Smooth muscle cell (in vitro differentiated cells): ENCODE measurements at regions not wholly inside any gene's neighbourhood (a gene's known extent, or its start where the extent isn't known, plus 50 kb on each side); places are given as distances from the start of the nearest gene placed in this dataset.

ENCODE experiments used
- DNase-seq: peaks from one replicate; lab custom pipeline; 2025; ENCODE audit not compliant: unreplicated experiment; lab: John Stamatoyannopoulos, UW
- H2AFZ ChIP-seq: fragments of 200-600 bp; sonication (generic); 2 replicates; pipeline ENCODE4 v1.6.0; 2016; ENCODE audit warnings: antibody characterized with exemption, low read depth, mild to moderate bottlenecking
- H3F3A ChIP-seq: fragments of 200-600 bp; sonication (generic); 2 replicates; pipeline ENCODE4 v1.6.0; 2017; ENCODE audit warnings: antibody characterized with exemption, low read depth
- H3K27ac ChIP-seq: fragments of 200-600 bp; sonication (generic); 2 replicates; pipeline ENCODE4 v1.5.1; 2016; ENCODE audit warnings: low read depth, mild to moderate bottlenecking
- H3K27me3 ChIP-seq: fragments of 200-600 bp; sonication (generic); 2 replicates; pipeline ENCODE4 v1.6.1; 2016; ENCODE audit warnings: low read depth, mild to moderate bottlenecking
- H3K36me3 ChIP-seq: fragments of 200-600 bp; sonication (generic); 2 replicates; pipeline ENCODE4 v1.5.1; 2016; ENCODE audit warnings: low read depth
- H3K4me1 ChIP-seq: fragments of 200-600 bp; sonication (generic); 2 replicates; pipeline ENCODE4 v1.5.1; 2016; ENCODE audit warnings: low read depth
- H3K4me2 ChIP-seq: fragments of 200-600 bp; sonication (generic); 2 replicates; pipeline ENCODE4 v1.6.0; 2016; ENCODE audit warnings: mild to moderate bottlenecking
- H3K4me3 ChIP-seq: fragments of 200-600 bp; sonication (generic); 2 replicates; pipeline ENCODE4 v1.5.1; 2016; ENCODE audit warnings: mild to moderate bottlenecking
- H3K79me2 ChIP-seq: fragments of 200-600 bp; sonication (generic); 2 replicates; pipeline ENCODE4 v1.6.0; 2016; ENCODE audit warnings: low read depth, mild to moderate bottlenecking
- H3K9ac ChIP-seq: fragments of 200-600 bp; sonication (generic); 2 replicates; pipeline ENCODE4 v1.6.0; 2016; ENCODE audit warnings: low read depth
- H3K9me3 ChIP-seq: fragments of 200-600 bp; sonication (generic); replicated peaks from 2 replicates; pipeline ENCODE4 v1.5.1; 2016; ENCODE audit warnings: low read depth
- H4K20me1 ChIP-seq: fragments of 200-600 bp; sonication (generic); 2 replicates; pipeline ENCODE4 v1.6.0; 2016; ENCODE audit warnings: low read depth
- WGBS: methylation state at CpG from one replicate; pipeline ENCODE4 v1.1.7; 2016; ENCODE audit warnings: low lambda C conversion rate; 5-methylcytosine and 5-hydroxymethylcytosine counted together
- TF ChIP-seq, protein P1 (sequence below): fragments of 200-600 bp; sonication (generic); IDR thresholded peaks from 2 replicates; pipeline ENCODE4 v1.5.1; 2017; ENCODE audit warnings: borderline replicate concordance, mild to moderate bottlenecking, antibody characterized with exemption; ENCODE audit not compliant: insufficient read depth, poor library complexity, severe bottlenecking

DNA sequence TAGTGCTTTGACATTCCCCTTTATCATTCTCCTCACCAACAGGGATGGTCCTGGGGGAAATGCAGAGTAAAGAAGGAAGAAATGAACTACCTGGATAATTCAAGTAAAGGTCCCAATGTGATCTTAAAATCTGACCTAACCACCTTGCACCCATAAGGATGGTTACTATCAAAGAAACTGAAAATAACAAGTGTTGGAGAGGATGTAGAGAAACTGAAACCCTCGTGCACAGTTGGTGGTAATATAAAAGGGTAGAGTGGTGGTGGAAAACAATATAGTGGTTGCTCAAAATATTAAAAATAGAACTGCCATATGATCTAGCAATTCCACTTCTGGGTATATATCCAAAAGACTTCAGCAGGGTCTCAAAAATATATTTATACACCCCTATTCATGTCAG, 298.6 kb upstream of the PPARGC1A start:
- Histone ChIP-seq H3K79me2 (no peaks in the 10 kb centered on the region), H3K9ac (no peak overlapping the region), H3F3A (no peaks in the 10 kb centered on the region), H4K20me1 (no peaks in the 10 kb centered on the region), H3K9me3 (no peaks in the 10 kb centered on the region), H3K4me2 (no peak overlapping the region), H2AFZ (no peak overlapping the region), H3K4me3 (no peak overlapping the region), H3K27me3 (peaks cover 6% of the 10 kb centered on the region), H3K27ac (no peak overlapping the region), H3K36me3 (no peaks in the 10 kb centered on the region), H3K4me1 (no peaks in the 10 kb centered on the region)
- 86% methylated on average over 1 of the region's 1 CpG for WGBS
- TF ChIP-seq, protein P1, sequence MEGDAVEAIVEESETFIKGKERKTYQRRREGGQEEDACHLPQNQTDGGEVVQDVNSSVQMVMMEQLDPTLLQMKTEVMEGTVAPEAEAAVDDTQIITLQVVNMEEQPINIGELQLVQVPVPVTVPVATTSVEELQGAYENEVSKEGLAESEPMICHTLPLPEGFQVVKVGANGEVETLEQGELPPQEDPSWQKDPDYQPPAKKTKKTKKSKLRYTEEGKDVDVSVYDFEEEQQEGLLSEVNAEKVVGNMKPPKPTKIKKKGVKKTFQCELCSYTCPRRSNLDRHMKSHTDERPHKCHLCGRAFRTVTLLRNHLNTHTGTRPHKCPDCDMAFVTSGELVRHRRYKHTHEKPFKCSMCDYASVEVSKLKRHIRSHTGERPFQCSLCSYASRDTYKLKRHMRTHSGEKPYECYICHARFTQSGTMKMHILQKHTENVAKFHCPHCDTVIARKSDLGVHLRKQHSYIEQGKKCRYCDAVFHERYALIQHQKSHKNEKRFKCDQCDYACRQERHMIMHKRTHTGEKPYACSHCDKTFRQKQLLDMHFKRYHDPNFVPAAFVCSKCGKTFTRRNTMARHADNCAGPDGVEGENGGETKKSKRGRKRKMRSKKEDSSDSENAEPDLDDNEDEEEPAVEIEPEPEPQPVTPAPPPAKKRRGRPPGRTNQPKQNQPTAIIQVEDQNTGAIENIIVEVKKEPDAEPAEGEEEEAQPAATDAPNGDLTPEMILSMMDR = no peak
- no peak for DNase-seq

DNA sequence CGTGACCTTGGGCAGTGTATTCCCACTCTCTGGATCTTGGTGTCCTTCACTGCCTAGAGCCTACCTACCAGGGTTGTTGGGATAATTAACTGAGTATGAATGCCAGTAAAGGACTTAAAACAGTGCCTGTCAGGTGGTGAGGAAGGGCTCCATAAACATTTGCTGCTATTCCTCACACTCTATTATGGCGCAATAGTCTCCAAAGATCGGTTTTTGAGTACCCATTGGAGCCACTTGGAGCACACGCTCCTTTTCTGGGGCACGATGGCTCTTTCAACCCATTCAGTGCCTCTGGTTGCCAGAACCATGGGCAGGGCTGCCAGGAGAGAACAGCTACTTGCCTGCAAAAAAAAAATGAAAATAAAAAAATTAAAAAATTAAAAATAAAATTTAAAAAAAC, 296.6 kb upstream of the PPARGC1A start:
- H4K20me1 ChIP-seq = no peaks in the 10 kb centered on the region
- H3K4me2 ChIP-seq = no peak overlapping the region
- H3F3A ChIP-seq = no peaks in the 10 kb centered on the region
- no peaks in the 10 kb centered on the region for H3K79me2 ChIP-seq
- H3K9me3 ChIP-seq = no peaks in the 10 kb centered on the region
- no peak for DNase-seq
- H2AFZ ChIP-seq = no peak overlapping the region
- TF ChIP-seq, protein P1 = no peak
- no peak overlapping the region for H3K9ac ChIP-seq
- H3K27me3 ChIP-seq = peaks cover 6% of the 10 kb centered on the region
- no peak overlapping the region for H3K27ac ChIP-seq
- H3K36me3 ChIP-seq = no peaks in the 10 kb centered on the region
- 95% methylated on average over 5 of the region's 5 CpGs for WGBS
- H3K4me3 ChIP-seq = no peak overlapping the region
- no peaks in the 10 kb centered on the region for H3K4me1 ChIP-seq

DNA sequence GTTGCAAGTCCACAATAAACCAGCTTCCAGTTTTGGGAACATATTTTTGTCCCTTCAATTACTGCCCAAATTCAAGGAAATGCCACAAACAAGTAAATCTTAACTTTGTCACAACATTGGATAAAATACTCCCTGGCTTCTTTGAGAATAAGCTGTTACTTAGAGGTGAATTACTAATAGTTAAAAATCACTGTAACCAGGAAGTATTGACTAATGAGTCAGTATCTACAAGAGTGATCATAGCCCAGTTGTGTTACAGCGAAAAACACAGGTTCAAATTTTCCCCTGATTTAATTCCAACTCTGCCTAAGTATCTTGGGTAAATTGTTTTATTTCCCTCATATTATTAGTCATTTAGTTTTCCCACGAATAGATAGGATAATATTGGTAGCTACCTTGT, 291.2 kb upstream of the PPARGC1A start:
- no peak overlapping the region for H3K27ac ChIP-seq
- H3K27me3 ChIP-seq = peaks cover 6% of the 10 kb centered on the region
- no peaks in the 10 kb centered on the region for H3K79me2 ChIP-seq
- no peaks in the 10 kb centered on the region for H3K36me3 ChIP-seq
- TF ChIP-seq, protein P1 = no peak
- H2AFZ ChIP-seq = no peak overlapping the region
- H3F3A ChIP-seq = no peaks in the 10 kb centered on the region
- no peaks in the 10 kb centered on the region for H3K4me1 ChIP-seq
- no peak overlapping the region for H3K4me3 ChIP-seq
- no peaks in the 10 kb centered on the region for H3K9me3 ChIP-seq
- DNase-seq = no peak
- H3K4me2 ChIP-seq = no peak overlapping the region
- no peak overlapping the region for H3K9ac ChIP-seq
- WGBS = 90% methylated on average over 2 of the region's 2 CpGs
- H4K20me1 ChIP-seq = no peaks in the 10 kb centered on the region

DNA sequence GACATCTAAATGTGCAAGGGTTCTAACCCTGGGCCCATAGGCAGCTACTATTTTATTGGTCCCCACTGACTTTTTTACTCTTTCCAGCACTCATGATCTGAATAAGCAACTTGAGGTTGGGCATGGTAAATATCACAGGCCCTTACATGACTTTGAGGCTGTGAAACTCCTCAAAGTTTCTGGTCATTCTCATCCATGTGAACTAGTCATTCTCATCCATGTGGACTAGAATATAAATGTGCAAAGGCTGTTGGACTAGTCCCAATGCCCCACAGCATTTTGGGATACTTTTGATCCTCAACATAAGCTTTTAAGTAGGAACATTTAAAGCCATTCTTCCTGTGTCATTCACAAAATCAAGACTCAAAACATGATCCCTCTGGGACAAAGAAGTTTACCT, 290.7 kb upstream of the PPARGC1A start:
- no peak overlapping the region for H3K9ac ChIP-seq
- no peaks in the 10 kb centered on the region for H3K36me3 ChIP-seq
- H3K27ac ChIP-seq = no peak overlapping the region
- H3K9me3 ChIP-seq = no peaks in the 10 kb centered on the region
- TF ChIP-seq, protein P1 = no peak
- H3F3A ChIP-seq = no peaks in the 10 kb centered on the region
- DNase-seq = no peak
- no peak overlapping the region for H3K4me2 ChIP-seq
- no peak overlapping the region for H2AFZ ChIP-seq
- H4K20me1 ChIP-seq = no peaks in the 10 kb centered on the region
- peaks cover 6% of the 10 kb centered on the region for H3K27me3 ChIP-seq
- H3K4me3 ChIP-seq = no peak overlapping the region
- no peaks in the 10 kb centered on the region for H3K79me2 ChIP-seq
- no peaks in the 10 kb centered on the region for H3K4me1 ChIP-seq
